Esophagus muscularis mucosa (tissue), 4 donors: ENCODE measurements at regions not wholly inside any gene's neighbourhood (a gene's known extent, or its start where the extent isn't known, plus 50 kb on each side); places are given as distances from the start of the nearest gene placed in this dataset.
A peak's percentile ranks its signal among the peaks of the same experiment; 100 is the strongest.

Source experiments
- CTCF ChIP-seq, 3 experiments: fragments of 200-600 bp in 2 of 3; fragments of 450-650 bp in 1 of 3; sonication (generic) in 2 of 3; IDR thresholded peaks; one replicate each; pipeline ENCODE4 v1.5.1; 2017 to 2019; ENCODE audit warnings: antibody characterized with exemption in 3 of 3, mild to moderate bottlenecking in 2 of 3, moderate library complexity in 1 of 3
- EP300 ChIP-seq: sonication (generic); formaldehyde crosslinking; IDR thresholded peaks from one replicate; pipeline ENCODE4 v1.6.1; 2017; ENCODE audit warnings: antibody characterized with exemption
- POLR2A ChIP-seq: fragments of 450-650 bp; IDR thresholded peaks from one replicate; pipeline ENCODE4 v1.6.1; 2017; ENCODE audit warnings: antibody characterized with exemption, moderate library complexity, mild to moderate bottlenecking, low read depth
- POLR2AphosphoS5 ChIP-seq, 2 donors: sonication (generic); formaldehyde crosslinking; IDR thresholded peaks; one replicate each; pipeline ENCODE4 v1.6.1; 2017; ENCODE audit warnings: antibody characterized with exemption in 2 of 2

DNA sequence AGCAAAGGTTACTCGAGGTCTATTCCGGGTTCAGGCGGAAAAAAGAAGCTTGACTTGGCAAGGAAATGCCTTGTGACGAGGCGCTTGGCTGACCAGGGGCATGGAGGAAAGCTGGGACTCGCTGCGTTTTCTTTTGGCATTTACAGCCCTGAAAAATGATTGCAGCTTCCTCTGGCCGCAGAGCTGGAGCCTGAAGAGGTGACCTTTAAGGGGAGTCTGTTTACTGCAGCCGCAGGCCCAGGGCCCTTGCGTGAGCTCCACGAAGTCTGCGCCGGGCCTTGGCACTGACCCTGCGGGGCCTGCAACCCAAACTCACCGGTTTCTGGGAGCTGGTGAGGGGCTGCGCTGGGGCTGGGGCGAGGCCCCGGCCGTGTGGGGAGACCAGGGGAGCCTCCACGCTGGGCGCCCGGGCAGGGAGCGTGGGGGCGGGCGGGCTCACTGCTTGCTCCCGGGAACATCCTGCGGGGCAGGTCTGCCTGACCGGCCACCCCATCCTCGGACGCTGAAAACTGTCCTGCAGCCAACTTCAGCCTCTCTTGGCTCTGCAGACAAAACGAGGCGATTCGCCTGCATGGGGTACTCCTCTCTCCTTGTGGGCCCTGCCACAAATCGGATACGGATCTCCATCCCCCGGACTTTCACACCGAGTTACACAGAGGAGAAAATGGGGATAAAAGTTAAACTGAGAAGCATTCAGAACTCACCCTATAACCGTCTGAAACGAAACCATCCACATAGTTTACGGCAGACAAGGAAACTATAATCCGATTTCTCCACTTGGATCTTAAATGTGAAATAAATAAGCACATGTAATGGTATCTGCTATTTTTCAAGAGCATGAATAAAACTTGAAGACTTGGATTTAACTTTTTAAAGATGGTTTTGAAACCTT is 206.3 kb upstream of the FOXF1 start:
- TF ChIP-seq POLR2AphosphoS5 (IDR thresholded peaks at IDR 0.05) (peak; percentile 36 to 46), CTCF (IDR thresholded peaks at IDR 0.05) (no peak), POLR2A (no peak), EP300 (no peak)
